Uterus (tissue), 2 donors: ENCODE measurements at regions not wholly inside any gene's neighbourhood (a gene's known extent, or its start where the extent isn't known, plus 50 kb on each side); places are given as distances from the start of the nearest gene placed in this dataset.

Source experiments
- POLR2A ChIP-seq, 2 donors: fragments of 450-650 bp; IDR thresholded peaks; one replicate each; pipeline ENCODE4 v1.6.1; 2016; ENCODE audit warnings: antibody characterized with exemption in 2 of 2, mild to moderate bottlenecking in 1 of 2, moderate library complexity in 1 of 2
- TF ChIP-seq, protein P1 (sequence below), 4 experiments: fragments of 200-600 bp in 2 of 4; fragments of 450-650 bp in 2 of 4; sonication (generic) in 2 of 4; IDR thresholded peaks; one replicate each; pipeline ENCODE4 v1.5.1; 2016 to 2019; ENCODE audit warnings: antibody characterized with exemption in 4 of 4, mild to moderate bottlenecking in 2 of 4, moderate library complexity in 1 of 4

GRCh38 chr16:79964104-79964503 is 363.6 kb upstream of the MAF start:
- TF ChIP-seq, protein P1, sequence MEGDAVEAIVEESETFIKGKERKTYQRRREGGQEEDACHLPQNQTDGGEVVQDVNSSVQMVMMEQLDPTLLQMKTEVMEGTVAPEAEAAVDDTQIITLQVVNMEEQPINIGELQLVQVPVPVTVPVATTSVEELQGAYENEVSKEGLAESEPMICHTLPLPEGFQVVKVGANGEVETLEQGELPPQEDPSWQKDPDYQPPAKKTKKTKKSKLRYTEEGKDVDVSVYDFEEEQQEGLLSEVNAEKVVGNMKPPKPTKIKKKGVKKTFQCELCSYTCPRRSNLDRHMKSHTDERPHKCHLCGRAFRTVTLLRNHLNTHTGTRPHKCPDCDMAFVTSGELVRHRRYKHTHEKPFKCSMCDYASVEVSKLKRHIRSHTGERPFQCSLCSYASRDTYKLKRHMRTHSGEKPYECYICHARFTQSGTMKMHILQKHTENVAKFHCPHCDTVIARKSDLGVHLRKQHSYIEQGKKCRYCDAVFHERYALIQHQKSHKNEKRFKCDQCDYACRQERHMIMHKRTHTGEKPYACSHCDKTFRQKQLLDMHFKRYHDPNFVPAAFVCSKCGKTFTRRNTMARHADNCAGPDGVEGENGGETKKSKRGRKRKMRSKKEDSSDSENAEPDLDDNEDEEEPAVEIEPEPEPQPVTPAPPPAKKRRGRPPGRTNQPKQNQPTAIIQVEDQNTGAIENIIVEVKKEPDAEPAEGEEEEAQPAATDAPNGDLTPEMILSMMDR (IDR thresholded peaks at IDR 0.05), result no peak
- TF ChIP-seq POLR2A (IDR thresholded peaks at IDR 0.05), result no peak
